ENCODE measurements at regions not wholly inside any gene's neighbourhood (a gene's known extent, or its start where the extent isn't known, plus 50 kb on each side); places are given as distances from the start of the nearest gene placed in this dataset.

GRCh38 chr14:53896726-53897125, 59.9 kb downstream of the BMP4 start:
- Histone ChIP-seq H3K9me3 (ENCODE audit: low read depth, low read length) (no peaks in the 10 kb centered on the region), H3K4me3 (ENCODE audit: low read length) (no peak overlapping the region), H3K27me3 (ENCODE audit: insufficient read depth, low read length) (no peaks in the 10 kb centered on the region), H3K4me1 (ENCODE audit: insufficient read depth, low read length) (no peaks in the 10 kb centered on the region)

GRCh38 chr14:53894456-53894855, 62.2 kb downstream of the BMP4 start:
- no peaks in the 10 kb centered on the region for H3K27me3 ChIP-seq (ENCODE audit: insufficient read depth, low read length)
- H3K9me3 ChIP-seq (ENCODE audit: low read depth, low read length): no peaks in the 10 kb centered on the region
- H3K4me3 ChIP-seq (ENCODE audit: low read length): no peak overlapping the region
- H3K4me1 ChIP-seq (ENCODE audit: insufficient read depth, low read length): no peaks in the 10 kb centered on the region

- H3K4me3 ChIP-seq (ENCODE audit: low read length): no peak overlapping the region
- H3K4me1 ChIP-seq (ENCODE audit: insufficient read depth, low read length): no peaks in the 10 kb centered on the region
- no peaks in the 10 kb centered on the region for H3K27me3 ChIP-seq (ENCODE audit: insufficient read depth, low read length)
Measured at GRCh38 chr14:53893374-53893773, 63.3 kb downstream of the BMP4 start.

GRCh38 chr14:53890611-53891101, 66.0 kb downstream of the BMP4 start:
- no peaks in the 10 kb centered on the region for H3K4me1 ChIP-seq (ENCODE audit: insufficient read depth, low read length)
- H3K4me3 ChIP-seq (ENCODE audit: low read length): no peak overlapping the region
- no peaks in the 10 kb centered on the region for H3K9me3 ChIP-seq (ENCODE audit: low read depth, low read length)
- no peaks in the 10 kb centered on the region for H3K27me3 ChIP-seq (ENCODE audit: insufficient read depth, low read length)

More at GRCh38 chr14:53893374-53893773, 63.3 kb downstream of the BMP4 start:
- no peaks in the 10 kb centered on the region for H3K9me3 ChIP-seq (ENCODE audit: low read depth, low read length)

GRCh38 chr14:53888535-53889386, 67.9 kb downstream of the BMP4 start:
- no peaks in the 10 kb centered on the region for H3K4me1 ChIP-seq (ENCODE audit: insufficient read depth, low read length)
- H3K27me3 ChIP-seq (ENCODE audit: insufficient read depth, low read length): no peaks in the 10 kb centered on the region
- H3K4me3 ChIP-seq (ENCODE audit: low read length): no peak overlapping the region
- H3K9me3 ChIP-seq (ENCODE audit: low read depth, low read length): no peaks in the 10 kb centered on the region

GRCh38 chr14:53885136-53885640, 71.4 kb downstream of the BMP4 start:
- H3K4me1 ChIP-seq (ENCODE audit: insufficient read depth, low read length): no peaks in the 10 kb centered on the region
- no peak overlapping the region for H3K4me3 ChIP-seq (ENCODE audit: low read length)
- no peaks in the 10 kb centered on the region for H3K9me3 ChIP-seq (ENCODE audit: low read depth, low read length)
- no peaks in the 10 kb centered on the region for H3K27me3 ChIP-seq (ENCODE audit: insufficient read depth, low read length)

GRCh38 chr14:53884601-53885000, 72.0 kb downstream of the BMP4 start:
- Histone ChIP-seq H3K4me3 (ENCODE audit: low read length) (no peak overlapping the region), H3K9me3 (ENCODE audit: low read depth, low read length) (no peaks in the 10 kb centered on the region), H3K4me1 (ENCODE audit: insufficient read depth, low read length) (no peaks in the 10 kb centered on the region), H3K27me3 (ENCODE audit: insufficient read depth, low read length) (no peaks in the 10 kb centered on the region)

- Histone ChIP-seq H3K4me1 (ENCODE audit: insufficient read depth, low read length) (no peaks in the 10 kb centered on the region), H3K9me3 (ENCODE audit: low read depth, low read length) (no peaks in the 10 kb centered on the region), H3K27me3 (ENCODE audit: insufficient read depth, low read length) (no peaks in the 10 kb centered on the region), H3K4me3 (ENCODE audit: low read length) (no peak overlapping the region)
Measured at GRCh38 chr14:53883739-53884138, 72.9 kb downstream of the BMP4 start.

- H3K4me3 ChIP-seq (ENCODE audit: low read length): no peak overlapping the region
- no peaks in the 10 kb centered on the region for H3K4me1 ChIP-seq (ENCODE audit: insufficient read depth, low read length)
- no peaks in the 10 kb centered on the region for H3K9me3 ChIP-seq (ENCODE audit: low read depth, low read length)
- H3K27me3 ChIP-seq (ENCODE audit: insufficient read depth, low read length): no peaks in the 10 kb centered on the region
Measured at GRCh38 chr14:53882684-53883083, 73.9 kb downstream of the BMP4 start.

- H3K4me1 ChIP-seq (ENCODE audit: insufficient read depth, low read length): no peaks in the 10 kb centered on the region
- no peak overlapping the region for H3K4me3 ChIP-seq (ENCODE audit: low read length)
- H3K9me3 ChIP-seq (ENCODE audit: low read depth, low read length): no peaks in the 10 kb centered on the region
- H3K27me3 ChIP-seq (ENCODE audit: insufficient read depth, low read length): no peaks in the 10 kb centered on the region
Measured at GRCh38 chr14:53881921-53882320, 74.7 kb downstream of the BMP4 start.

GRCh38 chr14:53881161-53881871, 75.3 kb downstream of the BMP4 start:
- no peaks in the 10 kb centered on the region for H3K4me1 ChIP-seq (ENCODE audit: insufficient read depth, low read length)
- H3K9me3 ChIP-seq (ENCODE audit: low read depth, low read length): no peaks in the 10 kb centered on the region
- H3K4me3 ChIP-seq (ENCODE audit: low read length): no peak overlapping the region
- H3K27me3 ChIP-seq (ENCODE audit: insufficient read depth, low read length): no peaks in the 10 kb centered on the region

- Histone ChIP-seq H3K4me1 (ENCODE audit: insufficient read depth, low read length) (no peaks in the 10 kb centered on the region), H3K27me3 (ENCODE audit: insufficient read depth, low read length) (no peaks in the 10 kb centered on the region), H3K9me3 (ENCODE audit: low read depth, low read length) (no peaks in the 10 kb centered on the region), H3K4me3 (ENCODE audit: low read length) (no peak overlapping the region)
Measured at GRCh38 chr14:53880761-53881160, 75.9 kb downstream of the BMP4 start.

- Histone ChIP-seq H3K27me3 (ENCODE audit: insufficient read depth, low read length) (no peaks in the 10 kb centered on the region), H3K4me1 (ENCODE audit: insufficient read depth, low read length) (no peaks in the 10 kb centered on the region), H3K9me3 (ENCODE audit: low read depth, low read length) (no peaks in the 10 kb centered on the region), H3K4me3 (ENCODE audit: low read length) (no peak overlapping the region)
Measured at GRCh38 chr14:53879747-53880146, 76.9 kb downstream of the BMP4 start.

- H3K4me1 ChIP-seq (ENCODE audit: insufficient read depth, low read length): no peaks in the 10 kb centered on the region
- no peak overlapping the region for H3K4me3 ChIP-seq (ENCODE audit: low read length)
- H3K9me3 ChIP-seq (ENCODE audit: low read depth, low read length): no peaks in the 10 kb centered on the region
- H3K27me3 ChIP-seq (ENCODE audit: insufficient read depth, low read length): no peaks in the 10 kb centered on the region
Measured at GRCh38 chr14:53879022-53879686, 77.5 kb downstream of the BMP4 start.

GRCh38 chr14:53875324-53875897, 81.2 kb downstream of the BMP4 start:
- H3K4me1 ChIP-seq (ENCODE audit: insufficient read depth, low read length): no peaks in the 10 kb centered on the region
- H3K27me3 ChIP-seq (ENCODE audit: insufficient read depth, low read length): no peaks in the 10 kb centered on the region
- no peaks in the 10 kb centered on the region for H3K9me3 ChIP-seq (ENCODE audit: low read depth, low read length)
- H3K4me3 ChIP-seq (ENCODE audit: low read length): no peak overlapping the region

All from mononuclear cell (primary cell).